ENCODE measurements at regions not wholly inside any gene's neighbourhood (a gene's known extent, or its start where the extent isn't known, plus 50 kb on each side); places are given as distances from the start of the nearest gene placed in this dataset.

- TF ChIP-seq CTCF (IDR thresholded peaks at IDR 0.05) = no peak
- no peak for TF ChIP-seq POLR2A (IDR thresholded peaks at IDR 0.05)
Measured at GRCh38 chr15:35646790-35647189, 100.8 kb upstream of the DPH6 start.

Measured in lower leg skin (tissue), 3 donors.